DMS79 (cell line): ENCODE measurements at regions not wholly inside any gene's neighbourhood (a gene's known extent, or its start where the extent isn't known, plus 50 kb on each side); places are given as distances from the start of the nearest gene placed in this dataset.

Experiments
- DNase-seq: peaks from one replicate; lab custom pipeline; 2025; lab: John Stamatoyannopoulos, UW

GRCh38 chr21:38741092-38741949 lies 64.4 kb upstream of the ETS2 start:
- DNase-seq, result no peak

- DNase-seq, result no peak
Measured at GRCh38 chr21:38741950-38742256, 63.8 kb upstream of the ETS2 start.

GRCh38 chr21:38742580-38743260 lies 63.0 kb upstream of the ETS2 start:
- DNase-seq, result no peak

GRCh38 chr21:38743772-38744529 lies 61.8 kb upstream of the ETS2 start:
- no peak for DNase-seq

GRCh38 chr21:38744861-38745260 lies 60.9 kb upstream of the ETS2 start:
- DNase-seq, result no peak

- DNase-seq, result no peak
Measured at GRCh38 chr21:38747810-38748209, 57.9 kb upstream of the ETS2 start.

- no peak for DNase-seq
Measured at GRCh38 chr21:38751379-38752050, 54.2 kb upstream of the ETS2 start.

GRCh38 chr21:38752051-38752505 lies 53.7 kb upstream of the ETS2 start:
- DNase-seq, result no peak

GRCh38 chr21:38753114-38753513 lies 52.6 kb upstream of the ETS2 start:
- DNase-seq, result no peak

GRCh38 chr21:38753557-38753971 lies 52.2 kb upstream of the ETS2 start:
- DNase-seq, result no peak
